ENCODE measurements at regions not wholly inside any gene's neighbourhood (a gene's known extent, or its start where the extent isn't known, plus 50 kb on each side); places are given as distances from the start of the nearest gene placed in this dataset.

GRCh38 chr9:89554307-89555035 is 50.3 kb upstream of the GADD45G start:
- no peaks in the 10 kb centered on the region for H3K9me3 ChIP-seq (ENCODE audit: low read depth, low read length)
- DNase-seq (ENCODE audit: low read depth, low spot score), result no peak
- H3K27ac ChIP-seq, result no peak overlapping the region
- no peaks in the 10 kb centered on the region for H3K36me3 ChIP-seq (ENCODE audit: insufficient read depth, low read length)
- TF ChIP-seq FOXP2 (optimal IDR thresholded peaks at IDR 0.05; ENCODE audit: control extremely low read depth, extremely low read length, insufficient read depth), result no peak
- TF ChIP-seq EZH2 (IDR thresholded peaks at IDR 0.05), result no peak
- TF ChIP-seq POLR2AphosphoS5 (IDR thresholded peaks at IDR 0.05; ENCODE audit: borderline replicate concordance, low read depth, low read length), result no peak
- H3K9ac ChIP-seq (ENCODE audit: insufficient read length), result no peak overlapping the region
- no peak overlapping the region for H3K4me3 ChIP-seq

DNA sequence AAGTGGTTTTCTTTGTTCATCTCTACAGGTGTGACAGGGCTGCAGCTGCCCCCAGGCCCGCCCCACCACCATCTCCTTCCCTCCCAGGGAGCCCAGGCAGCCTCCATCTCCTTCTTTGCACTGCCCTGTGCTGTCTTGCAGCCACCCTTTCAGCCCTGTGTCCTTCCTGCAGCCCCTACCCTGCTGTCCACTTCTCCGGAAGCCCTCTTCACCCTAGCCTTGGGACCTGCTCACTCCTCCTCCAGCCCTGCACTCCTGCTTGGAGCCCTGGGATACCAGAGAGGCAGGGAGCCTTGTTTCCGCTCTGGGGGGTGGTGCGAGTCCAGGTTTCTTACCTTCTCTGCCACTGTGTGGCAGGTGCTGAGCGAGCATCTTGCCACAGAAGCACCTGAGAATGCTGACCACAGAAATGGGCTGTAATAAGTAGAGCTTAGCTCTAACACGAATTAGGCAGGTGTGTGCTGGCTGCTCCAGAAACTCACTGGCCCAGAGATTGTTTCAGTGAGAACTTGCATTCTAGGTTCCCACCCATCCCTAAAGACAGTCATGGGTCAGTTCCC is 51.3 kb upstream of the GADD45G start:
- no peak for DNase-seq (ENCODE audit: low read depth, low spot score)
- H3K36me3 ChIP-seq (ENCODE audit: insufficient read depth, low read length), result no peaks in the 10 kb centered on the region
- H3K9ac ChIP-seq (ENCODE audit: insufficient read length), result no peak overlapping the region
- H3K27ac ChIP-seq, result no peak overlapping the region
- no peaks in the 10 kb centered on the region for H3K9me3 ChIP-seq (ENCODE audit: low read depth, low read length)
- TF ChIP-seq EZH2 (IDR thresholded peaks at IDR 0.05) (no peak), POLR2AphosphoS5 (IDR thresholded peaks at IDR 0.05; ENCODE audit: borderline replicate concordance, low read depth, low read length) (no peak), FOXP2 (optimal IDR thresholded peaks at IDR 0.05; ENCODE audit: control extremely low read depth, extremely low read length, insufficient read depth) (no peak)
- H3K4me3 ChIP-seq, result no peak overlapping the region

- H3K36me3 ChIP-seq (ENCODE audit: insufficient read depth, low read length), result no peaks in the 10 kb centered on the region
- H3K9ac ChIP-seq (ENCODE audit: insufficient read length), result no peak overlapping the region
- no peak overlapping the region for H3K27ac ChIP-seq
- H3K4me3 ChIP-seq, result no peak overlapping the region
- no peak for TF ChIP-seq POLR2AphosphoS5 (IDR thresholded peaks at IDR 0.05; ENCODE audit: borderline replicate concordance, low read depth, low read length)
- TF ChIP-seq FOXP2 (optimal IDR thresholded peaks at IDR 0.05; ENCODE audit: control extremely low read depth, extremely low read length, insufficient read depth), result no peak
- TF ChIP-seq EZH2 (IDR thresholded peaks at IDR 0.05), result no peak
- DNase-seq (ENCODE audit: low read depth, low spot score), result no peak
- H3K9me3 ChIP-seq (ENCODE audit: low read depth, low read length), result no peaks in the 10 kb centered on the region
These were observed 52.5 kb upstream of the SEMA4D start for GRCh38 chr9:89550346-89550927.

DNA sequence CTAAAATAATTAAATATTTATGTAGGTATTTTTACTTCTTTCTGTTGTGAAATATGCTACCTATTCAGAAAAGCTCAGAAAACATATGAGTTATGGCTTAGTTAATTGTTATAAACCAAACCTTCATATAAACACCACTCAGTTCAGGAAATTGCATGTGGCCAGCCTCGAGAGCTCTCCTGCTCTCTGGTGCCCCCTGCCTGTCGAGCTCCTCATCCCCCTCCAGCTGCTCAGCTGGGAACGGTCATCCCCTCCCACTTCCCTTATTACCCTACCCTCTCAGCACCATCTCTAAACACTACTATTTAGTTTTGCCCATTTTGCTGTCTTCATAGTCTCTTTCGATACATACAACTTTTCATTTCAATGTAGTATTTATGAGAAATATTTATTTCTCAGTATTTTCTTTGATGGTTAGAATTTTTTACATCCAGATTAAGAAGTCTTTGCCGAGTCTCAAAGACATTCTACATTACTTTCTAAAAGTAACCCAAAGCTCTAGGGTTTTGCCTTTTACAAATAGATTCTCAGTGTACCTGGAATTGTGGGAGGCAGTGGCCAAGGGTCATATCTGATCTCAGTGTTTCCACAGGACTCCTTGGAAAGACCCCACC is 51.2 kb upstream of the SEMA4D start:
- Histone ChIP-seq H3K9ac (ENCODE audit: insufficient read length) (no peak overlapping the region), H3K9me3 (ENCODE audit: low read depth, low read length) (no peaks in the 10 kb centered on the region), H3K4me3 (no peak overlapping the region), H3K27ac (no peak overlapping the region), H3K36me3 (ENCODE audit: insufficient read depth, low read length) (no peaks in the 10 kb centered on the region)
- TF ChIP-seq EZH2 (IDR thresholded peaks at IDR 0.05), result no peak
- no peak for TF ChIP-seq FOXP2 (optimal IDR thresholded peaks at IDR 0.05; ENCODE audit: control extremely low read depth, extremely low read length, insufficient read depth)
- no peak for TF ChIP-seq POLR2AphosphoS5 (IDR thresholded peaks at IDR 0.05; ENCODE audit: borderline replicate concordance, low read depth, low read length)
- DNase-seq (ENCODE audit: low read depth, low spot score), result peak; percentile 2

DNA sequence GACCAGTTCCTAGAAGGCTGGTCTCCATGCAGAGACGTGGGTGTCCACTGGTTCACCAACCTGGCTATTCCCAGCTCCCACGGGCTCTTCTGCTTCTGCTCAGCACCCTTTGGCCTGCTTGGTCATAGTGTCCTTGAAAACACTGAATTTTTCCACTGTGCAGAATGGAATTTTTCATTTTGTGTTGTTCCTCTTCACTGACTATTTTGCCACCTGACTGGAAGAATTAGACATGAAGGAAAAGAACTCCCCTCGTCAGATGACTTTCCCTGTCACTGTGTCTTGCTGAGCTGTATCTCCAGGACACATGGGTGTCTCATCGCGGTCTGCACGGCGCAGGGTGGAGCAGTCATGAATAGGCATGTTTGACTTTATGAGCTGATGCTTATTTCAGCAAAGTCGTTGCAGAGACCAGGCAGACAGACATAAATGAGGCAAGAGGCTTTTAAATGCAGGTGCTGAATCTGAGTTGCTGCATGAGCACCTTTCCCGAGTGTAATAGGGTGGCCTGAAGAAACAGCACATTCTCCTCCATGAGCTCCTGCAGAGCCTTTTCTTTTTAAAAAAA is 50.2 kb upstream of the SEMA4D start:
- no peaks in the 10 kb centered on the region for H3K36me3 ChIP-seq (ENCODE audit: insufficient read depth, low read length)
- TF ChIP-seq POLR2AphosphoS5 (IDR thresholded peaks at IDR 0.05; ENCODE audit: borderline replicate concordance, low read depth, low read length), result no peak
- TF ChIP-seq FOXP2 (optimal IDR thresholded peaks at IDR 0.05; ENCODE audit: control extremely low read depth, extremely low read length, insufficient read depth), result no peak
- no peak for TF ChIP-seq EZH2 (IDR thresholded peaks at IDR 0.05)
- H3K4me3 ChIP-seq, result no peak overlapping the region
- H3K9ac ChIP-seq (ENCODE audit: insufficient read length), result no peak overlapping the region
- DNase-seq (ENCODE audit: low read depth, low spot score), result no peak
- H3K27ac ChIP-seq, result no peak overlapping the region
- H3K9me3 ChIP-seq (ENCODE audit: low read depth, low read length), result no peaks in the 10 kb centered on the region

Measured in SK-N-MC (cell line).